ENCODE measurements at regions not wholly inside any gene's neighbourhood (a gene's known extent, or its start where the extent isn't known, plus 50 kb on each side); places are given as distances from the start of the nearest gene placed in this dataset.

GRCh38 chr11:130694488-130695045 lies 221.7 kb downstream of the SNX19 start:
- no peak for TF ChIP-seq CTCF (IDR thresholded peaks at IDR 0.05; ENCODE audit: low read depth, low read length, missing control alignments)
- in situ Hi-C loops (cut with HindIII; ENCODE audit: low sequenced_read_pairs): no loop called here
- no peak overlapping the region for H3K4me3 ChIP-seq (ENCODE audit: low read depth, low read length)

DNA sequence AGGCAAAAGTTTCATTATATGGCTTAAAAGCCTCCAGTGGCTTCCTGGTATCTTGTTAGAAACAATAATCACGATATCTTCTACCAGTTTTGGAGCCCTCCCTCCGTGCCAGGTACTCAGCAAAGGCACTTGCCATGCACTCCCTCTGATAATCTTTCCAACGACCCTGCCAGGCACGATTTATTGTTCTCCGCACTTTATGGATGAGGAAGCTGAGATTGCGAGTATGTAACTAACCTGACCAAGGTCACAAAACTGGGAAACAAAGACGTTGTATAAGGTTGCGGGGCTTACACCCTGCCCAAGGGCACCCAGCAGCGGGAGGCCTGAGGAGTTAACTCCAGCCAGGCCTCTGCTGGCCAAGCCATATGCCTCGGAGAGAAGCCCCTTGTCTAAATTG lies 218.1 kb downstream of the SNX19 start:
- TF ChIP-seq CTCF (IDR thresholded peaks at IDR 0.05; ENCODE audit: low read depth, low read length, missing control alignments): no peak
- in situ Hi-C loops (cut with HindIII; ENCODE audit: low sequenced_read_pairs): no loop called here
- no peak for DNase-seq (ENCODE audit: low read depth)
- H3K4me3 ChIP-seq (ENCODE audit: low read depth, low read length): no peak overlapping the region

More at GRCh38 chr11:130694488-130695045, 221.7 kb downstream of the SNX19 start:
- no peak for DNase-seq (ENCODE audit: low read depth)

DNA sequence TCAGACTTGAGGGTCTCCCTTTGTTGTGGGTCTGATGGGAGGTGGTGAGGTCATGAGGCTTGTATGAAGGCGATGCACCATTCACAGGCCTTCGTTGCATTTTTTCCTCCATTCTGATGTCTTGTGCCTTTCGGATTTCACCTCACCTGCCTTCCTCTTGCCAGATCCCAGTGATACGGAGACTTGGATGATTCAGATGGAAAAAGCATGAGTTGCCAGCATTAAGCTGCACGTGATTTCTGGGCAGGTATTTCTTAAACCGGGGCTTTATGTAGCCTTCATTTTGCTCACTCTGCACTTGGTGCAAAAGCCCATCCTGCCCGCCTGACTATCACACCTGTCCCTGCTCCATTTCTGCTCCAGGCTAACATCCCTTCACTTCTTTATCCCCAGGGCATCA lies 216.7 kb downstream of the SNX19 start:
- H3K4me3 ChIP-seq (ENCODE audit: low read depth, low read length): no peak overlapping the region
- no peak for TF ChIP-seq CTCF (IDR thresholded peaks at IDR 0.05; ENCODE audit: low read depth, low read length, missing control alignments)
- in situ Hi-C loops (cut with HindIII; ENCODE audit: low sequenced_read_pairs): no loop called here
- DNase-seq (ENCODE audit: low read depth): no peak

GRCh38 chr11:130700092-130700491 lies 216.2 kb downstream of the SNX19 start:
- DNase-seq (ENCODE audit: low read depth): no peak
- no peak for TF ChIP-seq CTCF (IDR thresholded peaks at IDR 0.05; ENCODE audit: low read depth, low read length, missing control alignments)
- in situ Hi-C loops (cut with HindIII; ENCODE audit: low sequenced_read_pairs): no loop called here
- H3K4me3 ChIP-seq (ENCODE audit: low read depth, low read length): no peak overlapping the region

DNA sequence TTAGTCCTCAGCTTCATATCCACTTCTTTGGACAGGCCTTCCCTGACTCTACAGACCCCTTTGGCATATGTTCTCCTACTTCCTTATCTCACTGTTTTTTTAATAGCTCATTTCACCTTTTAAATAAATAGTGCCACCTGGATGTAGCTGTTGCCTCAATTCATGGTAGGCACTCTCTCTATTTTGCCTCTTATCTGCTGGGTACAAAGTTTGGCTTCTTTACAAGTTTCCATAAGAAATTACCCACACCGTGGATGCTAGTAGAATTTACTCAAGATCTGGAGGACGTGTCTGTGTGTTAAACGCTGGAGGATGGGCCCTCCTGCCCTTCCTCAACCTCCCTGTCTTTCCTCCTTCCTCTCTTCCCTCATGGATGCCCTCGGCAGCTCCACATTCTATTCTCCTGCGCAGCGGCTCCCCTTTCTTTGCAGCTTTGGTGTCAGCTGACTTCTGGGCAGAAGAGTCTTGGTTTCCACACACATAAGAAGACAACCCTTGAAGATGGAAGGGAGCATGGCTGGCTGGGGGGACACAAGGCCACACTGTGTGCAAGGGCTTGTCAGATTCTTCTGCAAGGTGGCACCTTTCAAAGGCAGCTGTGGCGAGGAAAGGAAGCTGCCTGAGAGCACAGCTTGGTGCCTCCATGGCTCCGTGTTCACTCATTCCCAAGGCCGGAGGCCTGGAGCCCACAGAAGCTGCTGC lies 212.6 kb downstream of the SNX19 start:
- in situ Hi-C loops (cut with HindIII; ENCODE audit: low sequenced_read_pairs): no loop called here
- H3K4me3 ChIP-seq (ENCODE audit: low read depth, low read length): no peak overlapping the region
- no peak for DNase-seq (ENCODE audit: low read depth)
- no peak for TF ChIP-seq CTCF (IDR thresholded peaks at IDR 0.05; ENCODE audit: low read depth, low read length, missing control alignments)

DNA sequence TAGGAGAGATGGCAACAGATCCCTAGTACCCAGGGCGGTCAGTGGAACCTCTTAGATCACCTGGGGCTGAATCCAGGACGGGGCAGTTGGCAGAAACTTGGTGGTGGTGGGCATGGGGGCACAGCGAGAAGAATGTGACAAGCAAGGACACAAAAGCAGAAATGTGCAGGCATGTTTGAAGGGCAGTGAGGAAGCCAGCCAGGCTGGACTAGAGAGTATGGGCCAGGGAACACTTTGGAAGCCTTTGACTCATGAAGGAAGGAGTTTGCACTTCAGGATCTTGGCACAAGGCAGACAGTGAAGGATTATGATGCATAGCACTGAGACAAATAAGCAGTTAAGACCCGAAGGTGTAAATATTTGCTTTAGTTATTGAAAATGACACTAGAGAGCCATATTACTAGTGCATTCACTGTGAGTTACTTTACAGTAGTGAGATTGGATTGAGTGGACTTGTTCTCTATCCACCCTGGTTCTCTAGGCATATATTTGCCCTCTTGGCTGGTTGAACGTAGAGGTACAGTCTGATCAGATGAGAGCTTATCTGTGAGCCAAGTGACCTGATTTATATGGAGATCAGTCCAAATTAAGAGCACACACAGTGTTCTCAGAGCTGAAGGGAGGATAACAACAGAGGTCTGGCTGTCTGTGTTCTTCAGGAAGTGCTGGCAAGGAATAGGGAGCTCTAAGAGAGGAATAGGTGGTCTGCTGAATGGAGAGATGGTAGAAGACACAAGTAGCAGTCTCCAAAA lies 210.4 kb downstream of the SNX19 start:
- no peak for DNase-seq (ENCODE audit: low read depth)
- no peak overlapping the region for H3K4me3 ChIP-seq (ENCODE audit: low read depth, low read length)

More for the DNA sequence above, 210.4 kb downstream of the SNX19 start:
- in situ Hi-C loops (cut with HindIII; ENCODE audit: low sequenced_read_pairs): no loop called here
- no peak for TF ChIP-seq CTCF (IDR thresholded peaks at IDR 0.05; ENCODE audit: low read depth, low read length, missing control alignments)

All from astrocyte of the cerebellum (primary cell).